ENCODE measurements at regions not wholly inside any gene's neighbourhood (a gene's known extent, or its start where the extent isn't known, plus 50 kb on each side); places are given as distances from the start of the nearest gene placed in this dataset.
A peak's percentile ranks its signal among the peaks of the same experiment; 100 is the strongest.
"Not testable (repeated sequence)": the region's sequence is repeated elsewhere in the genome, so short reads cannot be mapped to it uniquely, and the experiment has no call there.

- no peak for DNase-seq
These were observed 1226.4 kb downstream of the NSUN3 start for GRCh38 chr3:95289295-95289694.

- DNase-seq: no peak
These were observed 1234.7 kb downstream of the NSUN3 start for GRCh38 chr3:95297581-95297980.

GRCh38 chr3:95302044-95302443 lies 1239.2 kb downstream of the NSUN3 start:
- DNase-seq: no peak

- no peak for DNase-seq
These were observed 1247.7 kb downstream of the NSUN3 start for GRCh38 chr3:95310560-95310959.

GRCh38 chr3:95311272-95311671 lies 1248.4 kb downstream of the NSUN3 start:
- DNase-seq: no peak

GRCh38 chr3:95312650-95313049 lies 1249.8 kb downstream of the NSUN3 start:
- DNase-seq: no peak

- no peak for DNase-seq
These were observed 1257.1 kb downstream of the NSUN3 start for GRCh38 chr3:95319921-95320494.

GRCh38 chr3:95327478-95327877 lies 1264.6 kb downstream of the NSUN3 start:
- no peak for DNase-seq

GRCh38 chr3:95333826-95334225 lies 1271.0 kb downstream of the NSUN3 start:
- no peak for DNase-seq

- DNase-seq: peak in 1 of 14 donors; percentile 18
These were observed 1271.6 kb downstream of the NSUN3 start for GRCh38 chr3:95334461-95334860.

GRCh38 chr3:95335517-95335916 lies 1272.7 kb downstream of the NSUN3 start:
- DNase-seq: no peak

GRCh38 chr3:95338446-95338845 lies 1275.6 kb downstream of the NSUN3 start:
- no peak for DNase-seq

GRCh38 chr3:95341314-95341713 lies 1278.5 kb downstream of the NSUN3 start:
- no peak for DNase-seq

GRCh38 chr3:95343228-95343627 lies 1280.4 kb downstream of the NSUN3 start:
- no peak for DNase-seq

- DNase-seq: no peak
These were observed 1280.9 kb downstream of the NSUN3 start for GRCh38 chr3:95343767-95344166.

- not testable (repeated sequence) for DNase-seq
These were observed 1285.1 kb downstream of the NSUN3 start for GRCh38 chr3:95347936-95348335.

- DNase-seq: no peak
These were observed 1286.0 kb downstream of the NSUN3 start for GRCh38 chr3:95348879-95349278.

- DNase-seq: no peak
These were observed 1287.2 kb downstream of the NSUN3 start for GRCh38 chr3:95350049-95350448.

GRCh38 chr3:95351158-95351557 lies 1288.3 kb downstream of the NSUN3 start:
- no peak for DNase-seq

- no peak for DNase-seq
These were observed 1289.6 kb downstream of the NSUN3 start for GRCh38 chr3:95352471-95352870.

- DNase-seq: no peak
These were observed 1291.6 kb downstream of the NSUN3 start for GRCh38 chr3:95354489-95354888.

GRCh38 chr3:95356764-95357501 lies 1294.1 kb downstream of the NSUN3 start:
- no peak for DNase-seq

GRCh38 chr3:95387242-95388021 lies 1324.6 kb downstream of the NSUN3 start:
- DNase-seq: no peak
